ENCODE measurements at regions not wholly inside any gene's neighbourhood (a gene's known extent, or its start where the extent isn't known, plus 50 kb on each side); places are given as distances from the start of the nearest gene placed in this dataset.

GRCh38 chr21:35423709-35424108 is 374.6 kb upstream of the RUNX1 start:
- TF ChIP-seq EZH2 (IDR thresholded peaks at IDR 0.05; ENCODE audit: insufficient read depth, poor library complexity, severe bottlenecking) (no peak), EZH2phosphoT487 (IDR thresholded peaks at IDR 0.05; ENCODE audit: insufficient read depth, low read depth) (no peak)
